ENCODE measurements at regions not wholly inside any gene's neighbourhood (a gene's known extent, or its start where the extent isn't known, plus 50 kb on each side); places are given as distances from the start of the nearest gene placed in this dataset.

DNA sequence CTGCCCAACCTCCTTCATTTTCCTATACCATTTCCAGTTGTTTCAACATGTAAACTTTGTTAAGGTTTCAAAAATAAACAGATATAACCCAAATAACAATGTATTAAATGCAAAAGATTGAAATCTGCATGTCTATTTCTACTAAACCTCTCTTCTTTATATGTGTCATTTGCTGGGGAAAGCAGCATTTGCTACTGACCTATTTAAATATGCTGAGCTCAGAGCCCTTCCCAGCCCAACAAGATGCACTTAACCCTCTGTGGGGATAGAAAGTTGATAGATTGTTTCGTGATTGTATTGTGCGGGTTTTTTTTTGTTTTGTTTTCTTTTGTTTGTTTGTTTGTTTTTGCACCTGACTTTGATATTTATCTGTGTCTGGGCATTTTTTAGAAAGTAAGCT, 139.5 kb downstream of the UCHL1 start:
- TF ChIP-seq, protein P1, sequence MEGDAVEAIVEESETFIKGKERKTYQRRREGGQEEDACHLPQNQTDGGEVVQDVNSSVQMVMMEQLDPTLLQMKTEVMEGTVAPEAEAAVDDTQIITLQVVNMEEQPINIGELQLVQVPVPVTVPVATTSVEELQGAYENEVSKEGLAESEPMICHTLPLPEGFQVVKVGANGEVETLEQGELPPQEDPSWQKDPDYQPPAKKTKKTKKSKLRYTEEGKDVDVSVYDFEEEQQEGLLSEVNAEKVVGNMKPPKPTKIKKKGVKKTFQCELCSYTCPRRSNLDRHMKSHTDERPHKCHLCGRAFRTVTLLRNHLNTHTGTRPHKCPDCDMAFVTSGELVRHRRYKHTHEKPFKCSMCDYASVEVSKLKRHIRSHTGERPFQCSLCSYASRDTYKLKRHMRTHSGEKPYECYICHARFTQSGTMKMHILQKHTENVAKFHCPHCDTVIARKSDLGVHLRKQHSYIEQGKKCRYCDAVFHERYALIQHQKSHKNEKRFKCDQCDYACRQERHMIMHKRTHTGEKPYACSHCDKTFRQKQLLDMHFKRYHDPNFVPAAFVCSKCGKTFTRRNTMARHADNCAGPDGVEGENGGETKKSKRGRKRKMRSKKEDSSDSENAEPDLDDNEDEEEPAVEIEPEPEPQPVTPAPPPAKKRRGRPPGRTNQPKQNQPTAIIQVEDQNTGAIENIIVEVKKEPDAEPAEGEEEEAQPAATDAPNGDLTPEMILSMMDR (IDR thresholded peaks at IDR 0.05; ENCODE audit: insufficient read depth, low read length) = no peak
- TF ChIP-seq, protein P2, sequence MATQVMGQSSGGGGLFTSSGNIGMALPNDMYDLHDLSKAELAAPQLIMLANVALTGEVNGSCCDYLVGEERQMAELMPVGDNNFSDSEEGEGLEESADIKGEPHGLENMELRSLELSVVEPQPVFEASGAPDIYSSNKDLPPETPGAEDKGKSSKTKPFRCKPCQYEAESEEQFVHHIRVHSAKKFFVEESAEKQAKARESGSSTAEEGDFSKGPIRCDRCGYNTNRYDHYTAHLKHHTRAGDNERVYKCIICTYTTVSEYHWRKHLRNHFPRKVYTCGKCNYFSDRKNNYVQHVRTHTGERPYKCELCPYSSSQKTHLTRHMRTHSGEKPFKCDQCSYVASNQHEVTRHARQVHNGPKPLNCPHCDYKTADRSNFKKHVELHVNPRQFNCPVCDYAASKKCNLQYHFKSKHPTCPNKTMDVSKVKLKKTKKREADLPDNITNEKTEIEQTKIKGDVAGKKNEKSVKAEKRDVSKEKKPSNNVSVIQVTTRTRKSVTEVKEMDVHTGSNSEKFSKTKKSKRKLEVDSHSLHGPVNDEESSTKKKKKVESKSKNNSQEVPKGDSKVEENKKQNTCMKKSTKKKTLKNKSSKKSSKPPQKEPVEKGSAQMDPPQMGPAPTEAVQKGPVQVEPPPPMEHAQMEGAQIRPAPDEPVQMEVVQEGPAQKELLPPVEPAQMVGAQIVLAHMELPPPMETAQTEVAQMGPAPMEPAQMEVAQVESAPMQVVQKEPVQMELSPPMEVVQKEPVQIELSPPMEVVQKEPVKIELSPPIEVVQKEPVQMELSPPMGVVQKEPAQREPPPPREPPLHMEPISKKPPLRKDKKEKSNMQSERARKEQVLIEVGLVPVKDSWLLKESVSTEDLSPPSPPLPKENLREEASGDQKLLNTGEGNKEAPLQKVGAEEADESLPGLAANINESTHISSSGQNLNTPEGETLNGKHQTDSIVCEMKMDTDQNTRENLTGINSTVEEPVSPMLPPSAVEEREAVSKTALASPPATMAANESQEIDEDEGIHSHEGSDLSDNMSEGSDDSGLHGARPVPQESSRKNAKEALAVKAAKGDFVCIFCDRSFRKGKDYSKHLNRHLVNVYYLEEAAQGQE (IDR thresholded peaks at IDR 0.05; ENCODE audit: insufficient replicate concordance, low read depth) = no peak
- TF ChIP-seq POLR2AphosphoS5 (IDR thresholded peaks at IDR 0.05; ENCODE audit: low read depth) = no peak

Measured in HL-60 (cell line).